ENCODE measurements at regions not wholly inside any gene's neighbourhood (a gene's known extent, or its start where the extent isn't known, plus 50 kb on each side); places are given as distances from the start of the nearest gene placed in this dataset.

DNA sequence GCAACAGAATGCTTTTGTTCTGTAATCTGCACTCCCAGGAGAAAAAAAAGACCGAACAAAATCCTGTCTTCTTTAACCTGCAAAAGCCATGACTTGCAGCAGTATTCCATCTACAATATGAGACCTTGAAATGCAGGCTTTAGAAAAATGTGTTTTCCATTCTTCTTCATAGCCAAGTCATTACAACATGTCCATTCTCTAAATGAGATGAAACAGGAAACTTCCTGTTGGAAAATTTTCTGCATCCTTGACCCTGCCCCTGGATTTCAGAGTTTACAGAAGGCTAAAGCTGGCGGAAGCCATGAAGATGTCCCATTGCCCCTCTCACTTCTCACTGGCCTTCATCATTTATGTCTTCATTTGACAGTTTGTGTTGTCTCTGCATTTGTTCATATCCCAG is 546.4 kb downstream of the TNS3 start:
- Histone ChIP-seq H3K36me3 (ENCODE audit: control insufficient read depth in 2 of 4, insufficient read depth in 4 of 4, low read length in 3 of 4) (no peaks in the 10 kb centered on the region), H2BK15ac (ENCODE audit: low read length) (no peak overlapping the region), H3K4me2 (ENCODE audit: insufficient read depth in 1 of 2, low read depth in 2 of 2, low read length in 2 of 2) (no peak overlapping the region), H3K23ac (ENCODE audit: insufficient read length) (no peak overlapping the region), H3K27ac (ENCODE audit: low read depth, low read length) (no peak overlapping the region), H3K79me2 (ENCODE audit: control insufficient read depth in 1 of 2, insufficient read depth in 2 of 2, low read length in 2 of 2) (no peaks in the 10 kb centered on the region), H3K4me1 (replicated peaks in 1 of 4; ENCODE audit: control insufficient read depth in 3 of 4, insufficient read depth in 4 of 4, low read length in 3 of 4) (peaks cover 2 to 12% (median 8%) of the 10 kb centered on the region in 4 experiments; a peak in 5 of 7 replicates), H3K18ac (ENCODE audit: extremely low read depth, low read length) (no peak overlapping the region), H3K79me1 (ENCODE audit: low read depth, low read length) (no peaks in the 10 kb centered on the region), H3K14ac (ENCODE audit: insufficient read length) (no peak overlapping the region), H3K4me3 (ENCODE audit: extremely low read depth in 1 of 4, insufficient read depth in 2 of 4, low read depth in 3 of 4, low read length in 4 of 4) (no peak overlapping the region), H2BK12ac (ENCODE audit: low read depth, low read length) (no peak overlapping the region), H3K9me3 (ENCODE audit: insufficient read depth in 2 of 2, low read depth in 1 of 2, low read length in 1 of 2) (no peaks in the 10 kb centered on the region), H2AK5ac (ENCODE audit: low read depth, low read length) (no peak overlapping the region), H2BK5ac (ENCODE audit: low read depth, low read length) (no peak overlapping the region), H3K27me3 (replicated peaks in 1 of 4; ENCODE audit: control insufficient read depth in 3 of 4, extremely low read depth in 1 of 4, insufficient read depth in 3 of 4, low read length in 3 of 4) (peaks cover 0 to 3% (median 0%) of the 10 kb centered on the region in 4 experiments; a peak in 2 of 7 replicates), H2BK20ac (ENCODE audit: low read length) (no peak overlapping the region), H4K20me1 (replicated peaks in 1 of 2; ENCODE audit: control insufficient read depth in 1 of 2, insufficient read depth in 2 of 2, low read length in 2 of 2) (peaks cover 0 to 2% of the 10 kb centered on the region in 2 experiments), H3K23me2 (ENCODE audit: low read depth, low read length) (peaks cover 3% of the 10 kb centered on the region; the same call in 1 of the 2 replicates), H4K5ac (ENCODE audit: insufficient read length, low read depth, low read length) (no peak overlapping the region), H2BK120ac (replicated peaks; ENCODE audit: low read depth, low read length) (no peak overlapping the region), H4K8ac (ENCODE audit: extremely low read depth, insufficient read depth, low read length) (no peak overlapping the region), H3K56ac (replicated peaks; ENCODE audit: insufficient read length, low read depth, low read length) (no peak overlapping the region), H3K9ac (replicated peaks in 1 of 4; ENCODE audit: extremely low read depth in 1 of 4, low read depth in 3 of 4, low read length in 3 of 4) (no peak overlapping the region), H3K4ac (replicated peaks; ENCODE audit: insufficient read length, low read depth, low read length) (no peak overlapping the region), H4K91ac (replicated peaks; ENCODE audit: insufficient read length, low read length) (no peak overlapping the region), H2AFZ (ENCODE audit: low read length) (no peak overlapping the region)
- ChIA-PET CTCF (ENCODE audit: partially characterized antibody) (interaction anchor here (2.2 kb wide), 1 partner anchor 8 kb away, joined by 6 read pairs; no protein-coding TSS in a partner anchor), POLR2A (ENCODE audit: partially characterized antibody) (no interaction called here)
- FAIRE-seq (no peak), DNase-seq (ENCODE audit: low read depth in 1 of 2, low spot score in 2 of 2) (no peak)
- no peak for TF ChIP-seq KDM1A (IDR thresholded peaks at IDR 0.05; ENCODE audit: borderline replicate concordance, low read length)
- TF ChIP-seq RAD21 (IDR thresholded peaks at IDR 0.05 in 1 of 2, conservative IDR thresholded peaks at IDR 0.05 in 1 of 2; ENCODE audit: low read depth in 2 of 2, low read length in 2 of 2) = no peak
- TF ChIP-seq SP2 (IDR thresholded peaks at IDR 0.05; ENCODE audit: low read length) = no peak
- TF ChIP-seq SRF (IDR thresholded peaks at IDR 0.05; ENCODE audit: low read depth, low read length) = no peak
- TF ChIP-seq CTBP2 (IDR thresholded peaks at IDR 0.05; ENCODE audit: borderline replicate concordance, insufficient read depth, insufficient read length, low read length) = no peak
- no peak for TF ChIP-seq EZH2 (IDR thresholded peaks at IDR 0.05; ENCODE audit: low read depth, low read length, severe bottlenecking)
- no peak for TF ChIP-seq YY1 (IDR thresholded peaks at IDR 0.05; ENCODE audit: low read depth, low read length)
- TF ChIP-seq TBP (IDR thresholded peaks at IDR 0.05; ENCODE audit: low read depth, low read length) = no peak
- TF ChIP-seq PHF8 (conservative IDR thresholded peaks at IDR 0.05; ENCODE audit: low read depth, low read length) = no peak
- 90% methylated on average over 2 of the region's 2 CpGs; no CpG with 5 or more reads in 1 of the 2 experiments for WGBS, 2 experiments (ENCODE audit: extremely low coverage in 1 of 2, insufficient coverage in 1 of 2, insufficient read length in 1 of 2, insufficient replicate concordance in 2 of 2, low coverage in 1 of 2, low lambda C conversion rate in 2 of 2, missing lambda C conversion rate in 1 of 2)

All from H1 (cell line).